ENCODE measurements at regions not wholly inside any gene's neighbourhood (a gene's known extent, or its start where the extent isn't known, plus 50 kb on each side); places are given as distances from the start of the nearest gene placed in this dataset.

GRCh38 chr18:4721545-4721944 lies 266.4 kb upstream of the DLGAP1 start:
- TF ChIP-seq CTCF (IDR thresholded peaks at IDR 0.05) = no peak
- no peak for TF ChIP-seq POLR2A (IDR thresholded peaks at IDR 0.05)
